ENCODE measurements at regions not wholly inside any gene's neighbourhood (a gene's known extent, or its start where the extent isn't known, plus 50 kb on each side); places are given as distances from the start of the nearest gene placed in this dataset.

DNA sequence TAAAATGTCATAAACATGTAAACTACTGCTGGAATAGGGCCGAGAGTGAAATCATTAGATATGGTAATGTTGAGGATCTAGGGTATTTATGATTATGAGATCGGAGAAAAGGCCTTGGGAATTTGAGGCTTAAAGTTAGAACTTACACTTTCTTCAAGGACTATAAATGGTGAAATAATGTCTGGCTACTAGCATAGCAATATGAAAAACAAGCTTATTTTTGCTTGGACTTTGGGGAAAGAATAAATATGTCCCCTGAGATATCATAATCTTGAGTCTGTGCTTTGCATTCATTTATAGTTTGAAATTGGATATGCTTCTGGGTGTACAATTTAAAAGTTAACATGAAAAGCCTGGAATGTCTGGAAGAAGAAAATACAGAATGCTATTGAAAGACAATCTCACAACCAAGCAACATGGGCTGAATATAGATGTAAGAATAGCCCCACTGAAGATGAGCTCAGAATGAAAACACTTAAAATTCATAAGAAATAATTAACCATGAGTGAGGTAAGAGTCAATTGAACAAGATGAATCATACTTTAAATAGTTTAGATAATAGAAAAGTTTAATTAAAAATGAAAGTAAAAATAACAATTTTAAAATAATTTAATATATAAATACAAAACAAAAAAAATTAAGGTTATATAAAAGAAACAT lies 1555.4 kb upstream of the MIR17HG start:
- TF ChIP-seq ZNF114 (CRISPR knock-in tag; IDR thresholded peaks at IDR 0.05) (no peak), EZH2phosphoT487 (IDR thresholded peaks at IDR 0.05; ENCODE audit: unreplicated experiment) (no peak), STAT1 (IDR thresholded peaks at IDR 0.05; ENCODE audit: unreplicated experiment) (no peak), CREB1 (CRISPR knock-in tag; IDR thresholded peaks at IDR 0.05; ENCODE audit: low read depth) (no peak), NANOG (IDR thresholded peaks at IDR 0.05; ENCODE audit: borderline replicate concordance) (no peak), JUNB (IDR thresholded peaks at IDR 0.05; ENCODE audit: unreplicated experiment) (no peak), POLR2AphosphoS5 (IDR thresholded peaks at IDR 0.05; ENCODE audit: low read depth) (no peak), EZH2 (IDR thresholded peaks at IDR 0.05; ENCODE audit: low read depth, unreplicated experiment) (no peak), ZNF331 (CRISPR knock-in tag; IDR thresholded peaks at IDR 0.05; ENCODE audit: low read depth) (no peak)
- TF ChIP-seq, protein P1, sequence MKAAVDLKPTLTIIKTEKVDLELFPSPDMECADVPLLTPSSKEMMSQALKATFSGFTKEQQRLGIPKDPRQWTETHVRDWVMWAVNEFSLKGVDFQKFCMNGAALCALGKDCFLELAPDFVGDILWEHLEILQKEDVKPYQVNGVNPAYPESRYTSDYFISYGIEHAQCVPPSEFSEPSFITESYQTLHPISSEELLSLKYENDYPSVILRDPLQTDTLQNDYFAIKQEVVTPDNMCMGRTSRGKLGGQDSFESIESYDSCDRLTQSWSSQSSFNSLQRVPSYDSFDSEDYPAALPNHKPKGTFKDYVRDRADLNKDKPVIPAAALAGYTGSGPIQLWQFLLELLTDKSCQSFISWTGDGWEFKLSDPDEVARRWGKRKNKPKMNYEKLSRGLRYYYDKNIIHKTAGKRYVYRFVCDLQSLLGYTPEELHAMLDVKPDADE (IDR thresholded peaks at IDR 0.05), result no peak
- TF ChIP-seq, protein P2, sequence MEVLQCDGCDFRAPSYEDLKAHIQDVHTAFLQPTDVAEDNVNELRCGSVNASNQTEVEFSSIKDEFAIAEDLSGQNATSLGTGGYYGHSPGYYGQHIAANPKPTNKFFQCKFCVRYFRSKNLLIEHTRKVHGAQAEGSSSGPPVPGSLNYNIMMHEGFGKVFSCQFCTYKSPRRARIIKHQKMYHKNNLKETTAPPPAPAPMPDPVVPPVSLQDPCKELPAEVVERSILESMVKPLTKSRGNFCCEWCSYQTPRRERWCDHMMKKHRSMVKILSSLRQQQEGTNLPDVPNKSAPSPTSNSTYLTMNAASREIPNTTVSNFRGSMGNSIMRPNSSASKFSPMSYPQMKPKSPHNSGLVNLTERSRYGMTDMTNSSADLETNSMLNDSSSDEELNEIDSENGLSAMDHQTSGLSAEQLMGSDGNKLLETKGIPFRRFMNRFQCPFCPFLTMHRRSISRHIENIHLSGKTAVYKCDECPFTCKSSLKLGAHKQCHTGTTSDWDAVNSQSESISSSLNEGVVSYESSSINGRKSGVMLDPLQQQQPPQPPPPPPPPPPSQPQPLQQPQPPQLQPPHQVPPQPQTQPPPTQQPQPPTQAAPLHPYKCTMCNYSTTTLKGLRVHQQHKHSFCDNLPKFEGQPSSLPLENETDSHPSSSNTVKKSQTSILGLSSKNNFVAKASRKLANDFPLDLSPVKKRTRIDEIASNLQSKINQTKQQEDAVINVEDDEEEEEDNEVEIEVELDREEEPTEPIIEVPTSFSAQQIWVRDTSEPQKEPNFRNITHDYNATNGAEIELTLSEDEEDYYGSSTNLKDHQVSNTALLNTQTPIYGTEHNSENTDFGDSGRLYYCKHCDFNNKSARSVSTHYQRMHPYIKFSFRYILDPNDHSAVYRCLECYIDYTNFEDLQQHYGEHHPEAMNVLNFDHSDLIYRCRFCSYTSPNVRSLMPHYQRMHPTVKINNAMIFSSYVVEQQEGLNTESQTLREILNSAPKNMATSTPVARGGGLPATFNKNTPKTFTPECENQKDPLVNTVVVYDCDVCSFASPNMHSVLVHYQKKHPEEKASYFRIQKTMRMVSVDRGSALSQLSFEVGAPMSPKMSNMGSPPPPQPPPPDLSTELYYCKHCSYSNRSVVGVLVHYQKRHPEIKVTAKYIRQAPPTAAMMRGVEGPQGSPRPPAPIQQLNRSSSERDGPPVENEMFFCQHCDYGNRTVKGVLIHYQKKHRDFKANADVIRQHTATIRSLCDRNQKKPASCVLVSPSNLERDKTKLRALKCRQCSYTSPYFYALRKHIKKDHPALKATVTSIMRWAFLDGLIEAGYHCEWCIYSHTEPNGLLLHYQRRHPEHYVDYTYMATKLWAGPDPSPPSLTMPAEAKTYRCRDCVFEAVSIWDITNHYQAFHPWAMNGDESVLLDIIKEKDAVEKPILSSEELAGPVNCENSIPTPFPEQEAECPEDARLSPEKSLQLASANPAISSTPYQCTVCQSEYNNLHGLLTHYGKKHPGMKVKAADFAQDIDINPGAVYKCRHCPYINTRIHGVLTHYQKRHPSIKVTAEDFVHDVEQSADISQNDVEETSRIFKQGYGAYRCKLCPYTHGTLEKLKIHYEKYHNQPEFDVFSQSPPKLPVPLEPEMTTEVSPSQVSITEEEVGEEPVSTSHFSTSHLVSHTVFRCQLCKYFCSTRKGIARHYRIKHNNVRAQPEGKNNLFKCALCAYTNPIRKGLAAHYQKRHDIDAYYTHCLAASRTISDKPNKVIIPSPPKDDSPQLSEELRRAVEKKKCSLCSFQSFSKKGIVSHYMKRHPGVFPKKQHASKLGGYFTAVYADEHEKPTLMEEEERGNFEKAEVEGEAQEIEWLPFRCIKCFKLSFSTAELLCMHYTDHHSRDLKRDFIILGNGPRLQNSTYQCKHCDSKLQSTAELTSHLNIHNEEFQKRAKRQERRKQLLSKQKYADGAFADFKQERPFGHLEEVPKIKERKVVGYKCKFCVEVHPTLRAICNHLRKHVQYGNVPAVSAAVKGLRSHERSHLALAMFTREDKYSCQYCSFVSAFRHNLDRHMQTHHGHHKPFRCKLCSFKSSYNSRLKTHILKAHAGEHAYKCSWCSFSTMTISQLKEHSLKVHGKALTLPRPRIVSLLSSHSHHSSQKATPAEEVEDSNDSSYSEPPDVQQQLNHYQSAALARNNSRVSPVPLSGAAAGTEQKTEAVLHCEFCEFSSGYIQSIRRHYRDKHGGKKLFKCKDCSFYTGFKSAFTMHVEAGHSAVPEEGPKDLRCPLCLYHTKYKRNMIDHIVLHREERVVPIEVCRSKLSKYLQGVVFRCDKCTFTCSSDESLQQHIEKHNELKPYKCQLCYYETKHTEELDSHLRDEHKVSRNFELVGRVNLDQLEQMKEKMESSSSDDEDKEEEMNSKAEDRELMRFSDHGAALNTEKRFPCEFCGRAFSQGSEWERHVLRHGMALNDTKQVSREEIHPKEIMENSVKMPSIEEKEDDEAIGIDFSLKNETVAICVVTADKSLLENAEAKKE (CRISPR knock-in tag; IDR thresholded peaks at IDR 0.05), result no peak
- TF ChIP-seq, protein P3, sequence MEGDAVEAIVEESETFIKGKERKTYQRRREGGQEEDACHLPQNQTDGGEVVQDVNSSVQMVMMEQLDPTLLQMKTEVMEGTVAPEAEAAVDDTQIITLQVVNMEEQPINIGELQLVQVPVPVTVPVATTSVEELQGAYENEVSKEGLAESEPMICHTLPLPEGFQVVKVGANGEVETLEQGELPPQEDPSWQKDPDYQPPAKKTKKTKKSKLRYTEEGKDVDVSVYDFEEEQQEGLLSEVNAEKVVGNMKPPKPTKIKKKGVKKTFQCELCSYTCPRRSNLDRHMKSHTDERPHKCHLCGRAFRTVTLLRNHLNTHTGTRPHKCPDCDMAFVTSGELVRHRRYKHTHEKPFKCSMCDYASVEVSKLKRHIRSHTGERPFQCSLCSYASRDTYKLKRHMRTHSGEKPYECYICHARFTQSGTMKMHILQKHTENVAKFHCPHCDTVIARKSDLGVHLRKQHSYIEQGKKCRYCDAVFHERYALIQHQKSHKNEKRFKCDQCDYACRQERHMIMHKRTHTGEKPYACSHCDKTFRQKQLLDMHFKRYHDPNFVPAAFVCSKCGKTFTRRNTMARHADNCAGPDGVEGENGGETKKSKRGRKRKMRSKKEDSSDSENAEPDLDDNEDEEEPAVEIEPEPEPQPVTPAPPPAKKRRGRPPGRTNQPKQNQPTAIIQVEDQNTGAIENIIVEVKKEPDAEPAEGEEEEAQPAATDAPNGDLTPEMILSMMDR (conservative IDR thresholded peaks at IDR 0.05; ENCODE audit: low read depth in 2 of 2), result no peak
- TF ChIP-seq, protein P4, sequence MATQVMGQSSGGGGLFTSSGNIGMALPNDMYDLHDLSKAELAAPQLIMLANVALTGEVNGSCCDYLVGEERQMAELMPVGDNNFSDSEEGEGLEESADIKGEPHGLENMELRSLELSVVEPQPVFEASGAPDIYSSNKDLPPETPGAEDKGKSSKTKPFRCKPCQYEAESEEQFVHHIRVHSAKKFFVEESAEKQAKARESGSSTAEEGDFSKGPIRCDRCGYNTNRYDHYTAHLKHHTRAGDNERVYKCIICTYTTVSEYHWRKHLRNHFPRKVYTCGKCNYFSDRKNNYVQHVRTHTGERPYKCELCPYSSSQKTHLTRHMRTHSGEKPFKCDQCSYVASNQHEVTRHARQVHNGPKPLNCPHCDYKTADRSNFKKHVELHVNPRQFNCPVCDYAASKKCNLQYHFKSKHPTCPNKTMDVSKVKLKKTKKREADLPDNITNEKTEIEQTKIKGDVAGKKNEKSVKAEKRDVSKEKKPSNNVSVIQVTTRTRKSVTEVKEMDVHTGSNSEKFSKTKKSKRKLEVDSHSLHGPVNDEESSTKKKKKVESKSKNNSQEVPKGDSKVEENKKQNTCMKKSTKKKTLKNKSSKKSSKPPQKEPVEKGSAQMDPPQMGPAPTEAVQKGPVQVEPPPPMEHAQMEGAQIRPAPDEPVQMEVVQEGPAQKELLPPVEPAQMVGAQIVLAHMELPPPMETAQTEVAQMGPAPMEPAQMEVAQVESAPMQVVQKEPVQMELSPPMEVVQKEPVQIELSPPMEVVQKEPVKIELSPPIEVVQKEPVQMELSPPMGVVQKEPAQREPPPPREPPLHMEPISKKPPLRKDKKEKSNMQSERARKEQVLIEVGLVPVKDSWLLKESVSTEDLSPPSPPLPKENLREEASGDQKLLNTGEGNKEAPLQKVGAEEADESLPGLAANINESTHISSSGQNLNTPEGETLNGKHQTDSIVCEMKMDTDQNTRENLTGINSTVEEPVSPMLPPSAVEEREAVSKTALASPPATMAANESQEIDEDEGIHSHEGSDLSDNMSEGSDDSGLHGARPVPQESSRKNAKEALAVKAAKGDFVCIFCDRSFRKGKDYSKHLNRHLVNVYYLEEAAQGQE (IDR thresholded peaks at IDR 0.05; ENCODE audit: unreplicated experiment), result no peak
- Histone ChIP-seq H3K4me2 (no peak overlapping the region), H3K4me3 (no peak overlapping the region), H3K27me3 (ENCODE audit: insufficient read depth) (no peaks in the 10 kb centered on the region), H3F3A (replicated peaks; ENCODE audit: low read depth) (no peaks in the 10 kb centered on the region), H3K4me1 (ENCODE audit: insufficient read depth) (peaks cover 12% of the 10 kb centered on the region; the same call in 1 of the 2 replicates), H3K36me3 (ENCODE audit: insufficient read depth) (no peaks in the 10 kb centered on the region), H3K27ac (ENCODE audit: low read depth) (no peak overlapping the region), H3K79me2 (replicated peaks; ENCODE audit: insufficient read depth) (no peaks in the 10 kb centered on the region), H2AFZ (no peak overlapping the region), H3K9me2 (ENCODE audit: insufficient read depth) (no peaks in the 10 kb centered on the region), H4K20me1 (replicated peaks; ENCODE audit: insufficient read depth) (no peaks in the 10 kb centered on the region)
- Mint-ChIP-seq H3K4me3 (no peak overlapping the region), H3K27me3 (ENCODE audit: insufficient read depth, low read depth, poor library complexity) (no peaks in the 10 kb centered on the region), H3K36me3 (ENCODE audit: low read depth) (no peaks in the 10 kb centered on the region), H3K4me1 (peaks cover 11% of the 10 kb centered on the region; the same call in 2 of the 3 replicates), H3K27ac (no peak overlapping the region), H3K9me3 (peaks cover 3% of the 10 kb centered on the region; the same call in 2 of the 3 replicates)
- no peak for DNase-seq (ENCODE audit: low spot score)
- ATAC-seq, result no peak

Data from GM23338 (cell line).